Neural cell (in vitro differentiated cells): ENCODE measurements at regions not wholly inside any gene's neighbourhood (a gene's known extent, or its start where the extent isn't known, plus 50 kb on each side); places are given as distances from the start of the nearest gene placed in this dataset.

Experiments
- EP300 ChIP-seq: fragments of 450-650 bp; conservative IDR thresholded peaks from 2 replicates; pipeline ENCODE4 v1.6.1; 2014; ENCODE audit warnings: antibody characterized with exemption, mild to moderate bottlenecking, moderate library complexity; ENCODE audit not compliant: poor library complexity, severe bottlenecking
- EZH2 ChIP-seq: fragments of 200-600, 300-800 bp; shearing (Covaris generic), sonication (generic); IDR thresholded peaks from 2 replicates; pipeline ENCODE4 v1.6.1; 2014; ENCODE audit warnings: antibody characterized with exemption, low read length, borderline replicate concordance, mild to moderate bottlenecking; ENCODE audit not compliant: insufficient read depth, poor library complexity, severe bottlenecking
- MXI1 ChIP-seq: fragments of 450-650 bp; conservative IDR thresholded peaks from 2 replicates; pipeline ENCODE4 v1.6.1; 2014; ENCODE audit warnings: antibody characterized with exemption, mild to moderate bottlenecking; ENCODE audit not compliant: poor library complexity, severe bottlenecking
- POLR2AphosphoS5 ChIP-seq: IDR thresholded peaks from 2 replicates; pipeline ENCODE4 v1.6.1; 2012
- RAD21 ChIP-seq: fragments of 450-650 bp; conservative IDR thresholded peaks from 2 replicates; pipeline ENCODE4 v1.6.1; 2014; ENCODE audit warnings: antibody characterized with exemption, mild to moderate bottlenecking, moderate library complexity
- SMC3 ChIP-seq: fragments of 450-650 bp; conservative IDR thresholded peaks from 2 replicates; pipeline ENCODE4 v1.6.1; 2014; ENCODE audit warnings: antibody characterized with exemption, mild to moderate bottlenecking, moderate library complexity; ENCODE audit not compliant: poor library complexity
- TAF1 ChIP-seq: IDR thresholded peaks from 2 replicates; pipeline ENCODE4 v1.6.1; 2012; ENCODE audit warnings: low read depth
- TF ChIP-seq, protein P1 (sequence below): fragments of 450-650 bp; IDR thresholded peaks from 2 replicates; pipeline ENCODE4 v1.5.1; 2014; ENCODE audit warnings: antibody characterized with exemption, mild to moderate bottlenecking, moderate library complexity; ENCODE audit not compliant: poor library complexity, severe bottlenecking
- TF ChIP-seq, protein P2 (sequence below): IDR thresholded peaks from 2 replicates; pipeline ENCODE4 v1.6.1; 2012; ENCODE audit warnings: borderline replicate concordance

DNA sequence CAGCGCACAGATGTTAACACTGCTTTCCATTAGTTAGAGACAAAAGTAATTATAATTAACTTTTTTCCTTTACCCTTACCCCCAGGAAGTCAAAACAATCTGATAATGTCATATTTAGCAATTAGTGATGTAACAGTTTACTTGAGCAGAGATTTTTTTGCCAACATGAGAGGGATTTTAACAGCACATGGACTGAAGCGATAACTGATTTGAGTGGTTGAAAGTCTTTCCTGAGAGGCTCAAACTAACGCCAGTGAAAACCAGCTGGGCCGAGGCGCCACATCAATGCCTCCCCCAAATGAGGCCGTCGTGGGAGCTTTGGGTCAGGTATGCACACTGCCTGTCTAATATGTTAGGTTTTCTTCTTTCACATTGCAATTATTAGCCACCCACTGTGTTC lies 469.9 kb upstream of the SMIM21 start:
- TF ChIP-seq, protein P1, sequence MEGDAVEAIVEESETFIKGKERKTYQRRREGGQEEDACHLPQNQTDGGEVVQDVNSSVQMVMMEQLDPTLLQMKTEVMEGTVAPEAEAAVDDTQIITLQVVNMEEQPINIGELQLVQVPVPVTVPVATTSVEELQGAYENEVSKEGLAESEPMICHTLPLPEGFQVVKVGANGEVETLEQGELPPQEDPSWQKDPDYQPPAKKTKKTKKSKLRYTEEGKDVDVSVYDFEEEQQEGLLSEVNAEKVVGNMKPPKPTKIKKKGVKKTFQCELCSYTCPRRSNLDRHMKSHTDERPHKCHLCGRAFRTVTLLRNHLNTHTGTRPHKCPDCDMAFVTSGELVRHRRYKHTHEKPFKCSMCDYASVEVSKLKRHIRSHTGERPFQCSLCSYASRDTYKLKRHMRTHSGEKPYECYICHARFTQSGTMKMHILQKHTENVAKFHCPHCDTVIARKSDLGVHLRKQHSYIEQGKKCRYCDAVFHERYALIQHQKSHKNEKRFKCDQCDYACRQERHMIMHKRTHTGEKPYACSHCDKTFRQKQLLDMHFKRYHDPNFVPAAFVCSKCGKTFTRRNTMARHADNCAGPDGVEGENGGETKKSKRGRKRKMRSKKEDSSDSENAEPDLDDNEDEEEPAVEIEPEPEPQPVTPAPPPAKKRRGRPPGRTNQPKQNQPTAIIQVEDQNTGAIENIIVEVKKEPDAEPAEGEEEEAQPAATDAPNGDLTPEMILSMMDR = no peak
- TF ChIP-seq RAD21 (no peak), EZH2 (no peak), EP300 (no peak), MXI1 (no peak), POLR2AphosphoS5 (no peak), TAF1 (no peak), SMC3 (no peak)
- TF ChIP-seq, protein P2, sequence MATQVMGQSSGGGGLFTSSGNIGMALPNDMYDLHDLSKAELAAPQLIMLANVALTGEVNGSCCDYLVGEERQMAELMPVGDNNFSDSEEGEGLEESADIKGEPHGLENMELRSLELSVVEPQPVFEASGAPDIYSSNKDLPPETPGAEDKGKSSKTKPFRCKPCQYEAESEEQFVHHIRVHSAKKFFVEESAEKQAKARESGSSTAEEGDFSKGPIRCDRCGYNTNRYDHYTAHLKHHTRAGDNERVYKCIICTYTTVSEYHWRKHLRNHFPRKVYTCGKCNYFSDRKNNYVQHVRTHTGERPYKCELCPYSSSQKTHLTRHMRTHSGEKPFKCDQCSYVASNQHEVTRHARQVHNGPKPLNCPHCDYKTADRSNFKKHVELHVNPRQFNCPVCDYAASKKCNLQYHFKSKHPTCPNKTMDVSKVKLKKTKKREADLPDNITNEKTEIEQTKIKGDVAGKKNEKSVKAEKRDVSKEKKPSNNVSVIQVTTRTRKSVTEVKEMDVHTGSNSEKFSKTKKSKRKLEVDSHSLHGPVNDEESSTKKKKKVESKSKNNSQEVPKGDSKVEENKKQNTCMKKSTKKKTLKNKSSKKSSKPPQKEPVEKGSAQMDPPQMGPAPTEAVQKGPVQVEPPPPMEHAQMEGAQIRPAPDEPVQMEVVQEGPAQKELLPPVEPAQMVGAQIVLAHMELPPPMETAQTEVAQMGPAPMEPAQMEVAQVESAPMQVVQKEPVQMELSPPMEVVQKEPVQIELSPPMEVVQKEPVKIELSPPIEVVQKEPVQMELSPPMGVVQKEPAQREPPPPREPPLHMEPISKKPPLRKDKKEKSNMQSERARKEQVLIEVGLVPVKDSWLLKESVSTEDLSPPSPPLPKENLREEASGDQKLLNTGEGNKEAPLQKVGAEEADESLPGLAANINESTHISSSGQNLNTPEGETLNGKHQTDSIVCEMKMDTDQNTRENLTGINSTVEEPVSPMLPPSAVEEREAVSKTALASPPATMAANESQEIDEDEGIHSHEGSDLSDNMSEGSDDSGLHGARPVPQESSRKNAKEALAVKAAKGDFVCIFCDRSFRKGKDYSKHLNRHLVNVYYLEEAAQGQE = no peak
